HepG2 (cell line): ENCODE measurements at regions not wholly inside any gene's neighbourhood (a gene's known extent, or its start where the extent isn't known, plus 50 kb on each side); places are given as distances from the start of the nearest gene placed in this dataset.
A peak's percentile ranks its signal among the peaks of the same experiment; 100 is the strongest.

ENCODE experiments used
- AGO1 ChIP-seq: fragments of 200-400 bp; formaldehyde crosslinking; IDR thresholded peaks from 2 replicates; pipeline ENCODE4 v1.6.1; 2017; ENCODE audit warnings: mild to moderate bottlenecking, low read depth, low read length, moderate library complexity; ENCODE audit not compliant: poor library complexity, severe bottlenecking
- EP300 ChIP-seq, 3 experiments: sonication (generic) in 1 of 3; formaldehyde crosslinking in 1 of 3; IDR thresholded peaks; 2 replicates each; pipeline versions ENCODE4 v1.5.1 to v1.6.1; 2011 to 2020; ENCODE audit warnings: low read depth in 2 of 3, low read length in 2 of 3, borderline replicate concordance in 1 of 3, improper control_type of control experiment in 1 of 3, mild to moderate bottlenecking in 1 of 3, missing genetic modification reagents in 1 of 3, moderate library complexity in 1 of 3
- ETV6 ChIP-seq: sonication (generic); formaldehyde crosslinking; conservative IDR thresholded peaks from 2 replicates; pipeline ENCODE4 v1.4.0; 2020; ENCODE audit warnings: missing genetic modification reagents
- FOXA3 ChIP-seq: IDR thresholded peaks from 2 replicates; pipeline ENCODE4 v1.6.1; 2016; ENCODE audit warnings: missing genetic modification reagents, missing compliant biosample characterization
- FOXK1 ChIP-seq: sonication (generic); formaldehyde crosslinking; IDR thresholded peaks from 2 replicates; pipeline ENCODE4 v1.4.0; 2020; ENCODE audit warnings: low read depth, missing genetic modification reagents, borderline replicate concordance
- HDAC2 ChIP-seq: sonication (generic); formaldehyde crosslinking; IDR thresholded peaks from 2 replicates; pipeline ENCODE4 v1.4.0; 2020; ENCODE audit warnings: missing genetic modification reagents
- MAFK ChIP-seq, 2 experiments: IDR thresholded peaks in 1 of 2; conservative IDR thresholded peaks in 1 of 2; 2 replicates each; pipeline ENCODE4 v1.6.1; 2011; ENCODE audit warnings: improper control_type of control experiment in 2 of 2, low read length in 2 of 2
- NFATC3 ChIP-seq: sonication (generic); formaldehyde crosslinking; IDR thresholded peaks from 2 replicates; pipeline ENCODE4 v1.5.1; 2020; ENCODE audit warnings: mild to moderate bottlenecking, missing genetic modification reagents
- NFYB ChIP-seq: sonication (generic); formaldehyde crosslinking; IDR thresholded peaks from 2 replicates; pipeline ENCODE4 v1.4.0; 2020; ENCODE audit warnings: missing genetic modification reagents
- PCBP2 ChIP-seq: fragments of 200-400 bp; formaldehyde crosslinking; optimal IDR thresholded peaks from 2 replicates; pipeline ENCODE3; 2018; ENCODE audit warnings: low read length, low read depth; ENCODE audit not compliant: poor library complexity, severe bottlenecking
- PRMT3 ChIP-seq: sonication (generic); formaldehyde crosslinking; IDR thresholded peaks from 2 replicates; pipeline ENCODE4 v1.8.1; 2022; ENCODE audit warnings: low read depth, mild to moderate bottlenecking, moderate library complexity, missing genetic modification reagents, borderline replicate concordance
- SOX13 ChIP-seq, 3 experiments: fragments of 450-650 bp in 1 of 3; sonication (generic) in 1 of 3; formaldehyde crosslinking in 1 of 3; IDR thresholded peaks in 2 of 3; conservative IDR thresholded peaks in 1 of 3; 2 replicates each; pipeline versions ENCODE4 v1.5.0 to v1.6.1; 2016 to 2020; ENCODE audit warnings: antibody characterized with exemption in 1 of 3, mild to moderate bottlenecking in 1 of 3, missing compliant biosample characterization in 1 of 3, missing genetic modification reagents in 1 of 3, moderate library complexity in 1 of 3
- SOX5 ChIP-seq: IDR thresholded peaks from 2 replicates; pipeline ENCODE4 v1.6.1; 2016; ENCODE audit warnings: borderline replicate concordance
- SOX6 ChIP-seq, 2 experiments: fragments of 450-650 bp in 1 of 2; sonication (generic) in 1 of 2; formaldehyde crosslinking in 1 of 2; IDR thresholded peaks; 2 replicates each; pipeline versions ENCODE4 v1.4.0 to v1.6.1; 2017 to 2020; ENCODE audit warnings: antibody characterized with exemption in 1 of 2, mild to moderate bottlenecking in 1 of 2, missing genetic modification reagents in 1 of 2
- TP53 ChIP-seq: sonication (generic); formaldehyde crosslinking; conservative IDR thresholded peaks from 2 replicates; pipeline ENCODE4 v1.4.0; 2020; ENCODE audit warnings: missing genetic modification reagents
- ZBTB42 ChIP-seq: sonication (generic); formaldehyde crosslinking; IDR thresholded peaks from 2 replicates; pipeline ENCODE4 v1.5.0; 2020; ENCODE audit warnings: mild to moderate bottlenecking, missing genetic modification reagents
- ZNF446 ChIP-seq: sonication (generic); formaldehyde crosslinking; IDR thresholded peaks from 2 replicates; pipeline ENCODE4 v1.5.0; 2020; ENCODE audit warnings: mild to moderate bottlenecking, missing genetic modification reagents
- TF ChIP-seq, protein P1 (sequence below): IDR thresholded peaks from 2 replicates; pipeline ENCODE4 v1.6.1; 2018; ENCODE audit warnings: missing genetic modification reagents, mild to moderate bottlenecking, missing compliant biosample characterization
- TF ChIP-seq, protein P2 (sequence below): sonication (generic); formaldehyde crosslinking; IDR thresholded peaks from 2 replicates; pipeline ENCODE4 v1.4.0; 2020; ENCODE audit warnings: mild to moderate bottlenecking, missing genetic modification reagents

DNA sequence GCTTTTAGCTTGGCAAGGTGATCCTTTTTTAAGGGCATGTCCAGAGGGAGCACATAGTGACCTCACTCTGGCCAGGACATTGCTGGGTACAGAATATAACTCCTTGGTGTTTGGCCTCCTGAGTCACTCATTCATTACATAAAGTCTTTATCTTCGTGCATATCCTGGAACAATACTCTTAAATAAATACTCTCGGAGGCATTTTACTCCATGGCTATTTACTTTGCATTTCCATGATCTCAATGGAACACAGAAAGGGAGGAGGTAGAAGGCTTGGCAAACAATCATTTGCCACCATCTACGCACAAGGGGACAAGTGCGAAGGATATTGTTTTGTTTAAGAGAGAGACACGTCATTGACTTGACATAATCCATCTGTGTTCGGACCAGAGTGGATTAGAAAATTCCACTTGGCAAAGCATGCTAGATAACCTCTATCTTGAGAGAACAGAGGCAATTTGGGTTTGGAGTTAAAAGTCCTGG lies 210.0 kb downstream of the IRS2 start (continued):
- TF ChIP-seq NFYB (no peak), ETV6 (CRISPR knock-in tag) (no peak), MAFK (conservative IDR thresholded peaks at IDR 0.05 in 1 of 2, IDR thresholded peaks at IDR 0.05 in 1 of 2; ENCODE audit: low read length in 2 of 2) (no peak), PCBP2 (no peak), AGO1 (no peak), PRMT3 (no peak), TP53 (CRISPR knock-in tag) (no peak), SOX5 (CRISPR knock-in tag) (peak; percentile 66), ZBTB42 (CRISPR knock-in tag) (no peak), NFATC3 (CRISPR knock-in tag) (no peak), HDAC2 (CRISPR knock-in tag) (no peak), EP300 (IDR thresholded peaks at IDR 0.05; ENCODE audit: low read depth in 2 of 2, low read length in 2 of 2) (peak in 1 of 2 experiments; percentile 44; a peak in 1 of 4 replicates), EP300 (CRISPR knock-in tag; IDR thresholded peaks at IDR 0.05; ENCODE audit: borderline replicate concordance) (no peak), ZNF446 (CRISPR knock-in tag) (no peak), SOX13 (IDR thresholded peaks at IDR 0.05) (no peak), SOX13 (CRISPR knock-in tag; conservative IDR thresholded peaks at IDR 0.05 in 1 of 2, IDR thresholded peaks at IDR 0.05 in 1 of 2) (peak in 1 of 2 experiments; percentile 40; a peak in 1 of 4 replicates), FOXA3 (CRISPR knock-in tag) (peak; percentile 53; the same call in 1 of the 2 replicates), FOXK1 (CRISPR knock-in tag) (no peak), SOX6 (IDR thresholded peaks at IDR 0.05) (no peak), SOX6 (CRISPR knock-in tag; IDR thresholded peaks at IDR 0.05) (peak; percentile 64; the same call in 1 of the 2 replicates)
- TF ChIP-seq, protein P1, sequence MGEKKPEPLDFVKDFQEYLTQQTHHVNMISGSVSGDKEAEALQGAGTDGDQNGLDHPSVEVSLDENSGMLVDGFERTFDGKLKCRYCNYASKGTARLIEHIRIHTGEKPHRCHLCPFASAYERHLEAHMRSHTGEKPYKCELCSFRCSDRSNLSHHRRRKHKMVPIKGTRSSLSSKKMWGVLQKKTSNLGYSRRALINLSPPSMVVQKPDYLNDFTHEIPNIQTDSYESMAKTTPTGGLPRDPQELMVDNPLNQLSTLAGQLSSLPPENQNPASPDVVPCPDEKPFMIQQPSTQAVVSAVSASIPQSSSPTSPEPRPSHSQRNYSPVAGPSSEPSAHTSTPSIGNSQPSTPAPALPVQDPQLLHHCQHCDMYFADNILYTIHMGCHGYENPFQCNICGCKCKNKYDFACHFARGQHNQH (CRISPR knock-in tag), result no peak
- TF ChIP-seq, protein P2, sequence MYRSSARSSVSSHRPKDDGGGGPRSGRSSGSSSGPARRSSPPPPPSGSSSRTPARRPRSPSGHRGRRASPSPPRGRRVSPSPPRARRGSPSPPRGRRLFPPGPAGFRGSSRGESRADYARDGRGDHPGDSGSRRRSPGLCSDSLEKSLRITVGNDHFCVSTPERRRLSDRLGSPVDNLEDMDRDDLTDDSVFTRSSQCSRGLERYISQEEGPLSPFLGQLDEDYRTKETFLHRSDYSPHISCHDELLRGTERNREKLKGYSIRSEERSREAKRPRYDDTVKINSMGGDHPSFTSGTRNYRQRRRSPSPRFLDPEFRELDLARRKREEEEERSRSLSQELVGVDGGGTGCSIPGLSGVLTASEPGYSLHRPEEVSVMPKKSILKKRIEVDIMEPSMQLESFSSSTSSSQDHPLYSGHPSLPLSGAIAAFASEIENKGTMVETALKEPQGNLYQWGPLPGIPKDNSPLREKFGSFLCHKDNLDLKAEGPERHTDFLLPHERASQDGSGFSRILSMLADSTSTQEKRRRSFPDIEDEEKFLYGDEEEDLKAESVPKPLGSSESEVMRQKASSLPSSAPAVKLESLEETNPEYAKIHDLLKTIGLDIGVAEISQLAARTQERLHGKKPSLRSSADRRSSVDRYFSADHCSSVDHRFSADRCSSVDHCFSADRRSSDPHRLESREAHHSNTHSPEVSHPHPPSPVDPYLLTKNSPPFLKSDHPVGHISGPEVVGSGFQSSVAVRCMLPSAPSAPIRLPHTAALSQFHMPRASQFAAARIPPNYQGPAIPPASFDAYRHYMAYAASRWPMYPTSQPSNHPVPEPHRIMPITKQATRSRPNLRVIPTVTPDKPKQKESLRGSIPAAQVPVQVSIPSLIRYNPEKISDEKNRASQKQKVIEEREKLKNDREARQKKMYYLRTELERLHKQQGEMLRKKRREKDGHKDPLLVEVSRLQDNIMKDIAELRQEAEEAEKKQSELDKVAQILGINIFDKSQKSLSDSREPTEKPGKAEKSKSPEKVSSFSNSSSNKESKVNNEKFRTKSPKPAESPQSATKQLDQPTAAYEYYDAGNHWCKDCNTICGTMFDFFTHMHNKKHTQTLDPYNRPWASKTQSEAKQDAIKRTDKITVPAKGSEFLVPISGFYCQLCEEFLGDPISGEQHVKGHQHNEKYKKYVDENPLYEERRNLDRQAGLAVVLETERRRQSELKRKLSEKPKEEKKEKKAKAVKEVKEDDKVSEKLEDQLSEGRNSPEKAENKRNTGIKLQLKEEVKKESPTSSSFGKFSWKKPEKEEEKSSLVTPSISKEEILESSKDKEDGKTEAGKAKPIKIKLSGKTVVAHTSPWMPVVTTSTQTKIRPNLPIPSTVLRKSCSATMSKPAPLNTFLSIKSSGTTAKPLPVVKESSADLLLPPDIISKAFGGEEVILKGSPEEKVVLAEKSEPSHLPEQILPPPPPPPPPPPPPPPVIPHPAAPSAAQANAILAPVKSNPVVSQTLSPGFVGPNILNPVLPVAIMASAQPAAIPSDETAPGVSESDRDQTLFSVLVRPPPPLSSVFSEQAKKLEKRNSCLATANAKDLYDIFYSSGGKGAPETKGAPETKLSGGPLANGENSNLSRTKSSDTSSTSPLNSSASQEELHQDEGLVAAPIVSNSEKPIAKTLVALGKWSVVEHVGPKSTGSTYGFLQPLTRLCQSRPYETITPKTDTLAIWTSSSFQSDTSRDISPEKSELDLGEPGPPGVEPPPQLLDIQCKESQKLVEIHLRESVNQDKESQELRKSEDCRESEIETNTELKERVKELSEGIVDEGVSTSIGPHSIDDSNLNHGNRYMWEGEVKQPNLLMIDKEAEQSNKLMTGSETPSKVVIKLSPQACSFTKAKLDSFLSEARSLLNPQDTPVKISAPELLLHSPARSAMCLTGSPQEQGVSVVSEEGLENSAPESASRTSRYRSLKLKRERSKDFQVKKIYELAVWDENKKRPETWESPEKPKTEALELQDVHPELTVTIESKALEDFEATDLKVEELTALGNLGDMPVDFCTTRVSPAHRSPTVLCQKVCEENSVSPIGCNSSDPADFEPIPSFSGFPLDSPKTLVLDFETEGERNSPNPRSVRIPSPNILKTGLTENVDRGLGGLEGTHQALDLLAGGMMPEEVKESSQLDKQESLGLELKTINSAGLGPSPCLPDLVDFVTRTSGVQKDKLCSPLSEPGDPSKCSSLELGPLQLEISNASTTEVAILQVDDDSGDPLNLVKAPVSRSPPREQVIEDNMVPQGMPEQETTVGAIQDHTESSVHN (CRISPR knock-in tag), result no peak
